OCI-M2 (cell line): ENCODE measurements at regions not wholly inside any gene's neighbourhood (a gene's known extent, or its start where the extent isn't known, plus 50 kb on each side); places are given as distances from the start of the nearest gene placed in this dataset.
"Not testable (repeated sequence)": the region's sequence is repeated elsewhere in the genome, so short reads cannot be mapped to it uniquely, and the experiment has no call there.

ENCODE experiments used
- DNase-seq: peaks from one replicate; lab custom pipeline; 2025; ENCODE audit not compliant: unreplicated experiment; lab: John Stamatoyannopoulos, UW

DNA sequence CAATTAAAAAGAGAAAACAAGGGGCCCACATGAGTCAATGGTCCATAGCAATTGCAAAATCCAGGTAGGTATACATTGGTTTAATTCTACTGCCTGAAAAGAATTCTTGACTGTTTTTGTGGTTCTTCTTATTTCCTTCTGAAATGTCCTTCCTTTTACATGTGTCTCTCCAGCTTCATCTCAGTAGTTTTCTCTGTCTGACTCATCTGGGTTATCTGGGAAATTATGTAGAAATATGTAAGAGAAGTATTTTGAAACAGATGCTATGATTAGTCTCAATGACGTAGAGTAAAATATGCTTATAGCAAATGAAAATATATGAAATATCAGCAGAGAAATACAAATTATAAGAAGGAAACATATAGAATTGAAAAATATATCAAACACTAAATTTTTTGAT lies 953.2 kb downstream of the BRINP3 start:
- DNase-seq: no peak

DNA sequence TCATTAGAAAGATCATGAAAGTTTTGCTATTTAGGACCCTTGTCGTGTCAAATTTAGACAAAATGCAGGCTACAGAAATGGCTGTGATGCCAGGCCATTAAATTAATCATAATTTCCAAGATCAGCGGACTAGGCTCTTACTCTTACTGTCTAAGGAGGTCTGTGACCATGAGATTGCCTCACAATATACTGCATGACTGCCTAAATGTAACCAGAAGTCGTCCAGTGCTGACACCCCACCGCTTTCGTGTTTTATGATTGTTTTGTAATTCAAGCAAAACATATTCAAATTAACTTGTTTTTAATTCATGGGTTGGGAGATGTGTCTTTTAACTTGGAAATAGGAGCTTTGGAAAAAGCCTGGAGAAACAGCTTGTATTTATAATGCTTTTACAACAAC lies 947.5 kb downstream of the BRINP3 start:
- no peak for DNase-seq

DNA sequence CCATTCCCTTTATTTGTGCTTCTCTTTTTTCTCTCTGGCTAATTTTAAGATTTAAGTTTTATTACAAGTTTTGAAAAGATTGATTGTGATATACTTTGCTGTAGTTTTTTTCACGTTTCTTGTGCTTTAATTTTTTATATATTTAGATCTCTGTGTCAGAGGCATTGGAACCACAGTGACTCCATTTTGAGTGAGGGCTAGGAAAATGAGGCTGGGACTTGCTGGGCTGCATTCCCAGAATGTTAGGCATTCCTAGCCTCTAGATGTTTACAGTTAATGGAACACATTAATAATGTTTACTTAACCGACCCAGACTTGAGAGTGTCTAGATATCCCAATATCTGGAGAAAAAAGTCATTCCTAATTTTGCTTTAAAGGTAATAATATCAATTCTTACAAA lies 939.4 kb downstream of the BRINP3 start:
- DNase-seq: no peak

DNA sequence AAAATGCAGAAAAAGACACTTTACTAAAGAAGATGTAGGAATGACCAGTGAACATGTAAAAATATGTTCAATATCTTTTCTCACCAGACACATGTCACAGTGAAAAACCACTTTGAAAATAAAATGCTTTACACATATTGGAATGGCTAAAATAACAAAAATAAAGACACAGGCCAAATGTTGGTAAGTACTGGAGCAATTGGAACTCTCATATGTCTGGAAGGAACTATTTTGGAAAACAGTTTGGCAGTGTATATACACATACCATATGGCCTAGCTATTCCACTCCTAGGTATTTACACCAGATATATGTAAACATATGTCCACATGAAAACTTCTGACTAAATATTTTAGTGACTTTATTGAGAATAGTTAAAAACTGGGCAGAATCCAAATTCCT lies 927.2 kb downstream of the BRINP3 start:
- DNase-seq: no peak

DNA sequence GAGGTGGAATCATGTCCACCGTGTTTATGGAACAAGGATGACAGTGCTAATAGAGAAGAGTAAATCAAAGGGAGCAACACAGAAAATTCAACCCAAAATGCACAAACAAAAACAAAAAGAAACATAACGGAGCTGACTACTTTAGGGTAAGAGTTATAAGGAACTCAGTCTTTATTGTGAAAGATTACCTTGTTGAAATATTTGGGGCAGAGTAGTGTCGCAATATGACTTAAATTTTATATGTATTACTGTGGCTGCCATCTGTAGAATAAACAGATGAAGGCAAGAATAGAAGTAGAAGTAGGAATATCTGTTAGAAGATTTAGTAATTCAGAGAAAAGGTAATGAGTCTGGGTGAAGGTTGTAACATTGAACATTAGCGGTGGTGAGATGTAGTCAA lies 913.9 kb downstream of the BRINP3 start:
- DNase-seq: no peak

DNA sequence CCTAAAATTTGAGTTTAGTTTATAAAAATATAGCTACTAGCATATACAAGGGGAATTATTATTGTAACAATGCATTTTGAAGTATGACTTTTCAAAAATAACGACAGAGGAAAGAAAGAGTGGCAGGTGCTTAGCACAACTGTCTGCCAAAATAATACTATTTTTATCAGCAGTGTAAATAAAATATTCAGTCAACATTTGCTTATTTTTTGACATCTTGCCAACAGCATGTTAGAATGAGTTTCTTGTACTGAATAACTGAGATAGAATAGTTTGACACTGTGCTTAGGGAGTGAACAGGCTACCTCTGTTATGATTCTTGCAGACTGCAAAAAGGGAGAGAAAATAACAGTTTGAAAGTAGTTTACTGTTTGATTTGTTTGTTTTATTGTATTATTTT lies 909.8 kb downstream of the BRINP3 start:
- DNase-seq: no peak

DNA sequence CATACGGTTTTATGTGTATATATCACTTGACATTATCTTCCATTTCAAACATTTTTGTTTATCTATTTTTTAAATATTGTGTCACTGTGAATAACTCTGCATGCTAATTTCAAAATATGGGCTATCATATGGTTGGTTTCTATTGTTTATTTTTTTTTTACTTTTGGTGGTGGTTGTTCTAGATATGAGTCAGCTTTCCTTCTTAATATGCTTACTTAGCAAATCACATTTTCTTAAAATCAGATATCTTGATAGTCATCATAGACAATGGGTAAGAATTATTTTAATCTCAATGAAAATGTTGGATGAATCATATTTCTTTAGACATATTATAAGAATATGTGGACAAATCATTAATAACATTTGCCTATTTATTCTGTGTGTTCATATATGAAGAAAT lies 881.5 kb downstream of the BRINP3 start:
- DNase-seq: no peak

DNA sequence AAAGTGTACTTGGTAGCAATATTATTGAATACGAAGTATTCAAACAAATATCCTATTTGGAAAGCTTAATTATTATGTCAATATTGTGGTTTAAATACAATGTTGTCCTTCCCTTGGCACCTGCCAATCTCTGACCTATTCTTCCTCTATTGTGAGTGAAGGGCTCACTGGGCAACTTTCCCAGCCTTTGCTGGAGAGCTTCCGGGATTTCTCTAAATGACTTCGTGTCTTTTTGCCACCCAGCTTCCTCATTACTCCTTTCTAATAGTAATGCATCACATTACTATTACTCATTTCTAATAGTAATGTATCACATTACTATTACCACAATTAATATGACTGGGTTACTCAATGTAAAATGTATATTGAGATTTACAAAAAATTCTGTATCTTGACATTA lies 880.6 kb downstream of the BRINP3 start:
- no peak for DNase-seq

DNA sequence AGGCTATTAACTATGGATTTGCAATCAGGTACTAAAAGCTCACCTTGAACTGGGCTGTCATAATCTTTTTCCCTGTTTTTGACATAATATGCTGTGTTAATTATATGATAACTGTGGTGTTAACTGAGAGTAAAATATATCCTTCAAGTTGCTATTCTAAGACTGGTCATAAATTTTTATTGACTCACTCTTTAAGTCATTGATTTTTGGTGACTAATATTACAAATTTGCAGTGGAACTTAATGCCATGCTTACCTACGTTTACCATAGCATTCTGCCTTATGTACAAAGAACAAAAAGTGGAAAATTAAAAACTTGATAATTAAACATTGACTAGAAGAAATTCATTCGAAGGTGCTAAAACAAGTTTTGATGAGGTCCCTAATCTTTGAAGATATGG lies 872.4 kb downstream of the BRINP3 start:
- no peak for DNase-seq

DNA sequence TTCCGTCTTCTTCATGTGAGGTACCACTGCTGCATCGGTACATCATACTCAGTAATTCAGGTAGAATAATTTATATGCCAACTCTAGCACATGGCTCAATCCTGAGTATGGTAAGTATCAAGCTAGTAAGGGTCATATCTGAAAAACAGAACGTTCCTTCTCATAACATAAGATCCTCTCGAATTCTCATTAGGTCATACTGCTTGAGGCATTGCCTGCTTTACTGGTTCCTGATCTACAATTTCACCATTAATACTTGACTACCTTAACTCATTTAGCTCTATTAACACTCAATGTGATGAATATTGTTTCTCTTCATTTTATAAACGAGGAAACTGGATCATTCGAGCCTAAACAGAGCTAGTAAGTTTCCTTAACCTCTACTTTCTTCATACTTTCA lies 871.6 kb downstream of the BRINP3 start:
- DNase-seq: no peak

DNA sequence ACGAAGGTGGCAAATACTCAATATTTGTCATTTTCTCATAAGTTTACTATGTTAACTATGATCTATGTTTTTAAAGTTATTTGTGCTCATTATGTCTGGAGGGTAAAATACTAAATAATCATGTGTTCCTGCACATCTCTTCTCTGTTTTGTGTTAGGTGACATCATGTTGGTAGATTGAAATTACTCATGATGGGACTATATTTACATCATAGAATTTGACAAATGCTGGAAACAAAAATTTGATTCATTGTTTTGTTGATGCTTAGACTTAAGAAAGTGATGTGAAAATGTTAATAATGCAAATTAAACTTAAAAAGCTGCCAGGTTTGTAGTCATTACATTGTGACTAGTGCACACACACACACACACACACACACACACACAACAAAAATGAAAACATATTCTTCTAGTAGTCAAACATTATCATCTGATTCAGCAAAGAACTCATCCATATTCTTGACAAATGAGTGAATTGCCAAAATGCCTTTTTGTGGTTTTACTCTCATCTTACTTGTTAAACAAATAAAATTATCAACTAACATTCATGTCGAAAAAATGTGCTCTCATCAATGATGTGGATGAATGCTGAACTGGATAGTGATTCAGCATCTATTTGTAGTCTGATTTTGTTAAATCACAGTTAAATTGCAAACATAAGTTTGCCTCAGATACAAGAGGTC lies 870.7 kb downstream of the BRINP3 start:
- no peak for DNase-seq

DNA sequence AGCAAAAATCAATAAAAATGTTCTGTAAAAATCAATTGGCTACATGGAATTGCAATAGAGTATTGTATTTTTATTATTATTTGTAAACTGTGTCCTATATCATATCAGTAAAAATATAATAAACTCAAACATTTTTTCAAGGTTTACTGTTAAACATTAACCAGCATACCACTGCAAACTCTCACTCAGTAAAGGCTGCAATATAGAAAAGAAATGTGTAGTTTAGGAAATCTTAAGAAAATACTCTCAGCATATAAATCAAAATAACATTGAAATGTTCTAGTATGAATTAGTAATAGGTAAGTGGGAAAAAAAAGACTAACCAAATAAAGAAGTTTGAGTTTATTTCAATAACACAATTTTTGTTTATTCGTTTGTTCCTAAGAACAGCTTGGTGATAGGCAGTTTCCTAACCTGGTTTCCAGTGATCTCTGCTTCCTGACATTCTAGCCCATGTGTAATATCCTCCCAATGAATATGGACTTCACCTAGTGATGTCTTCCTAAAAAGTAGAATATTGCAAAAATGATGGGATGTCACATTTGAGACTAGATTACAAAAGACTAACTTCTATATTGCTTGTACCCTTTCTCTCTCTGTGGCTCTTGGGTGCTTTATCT lies 870.1 kb downstream of the BRINP3 start:
- DNase-seq: no peak

DNA sequence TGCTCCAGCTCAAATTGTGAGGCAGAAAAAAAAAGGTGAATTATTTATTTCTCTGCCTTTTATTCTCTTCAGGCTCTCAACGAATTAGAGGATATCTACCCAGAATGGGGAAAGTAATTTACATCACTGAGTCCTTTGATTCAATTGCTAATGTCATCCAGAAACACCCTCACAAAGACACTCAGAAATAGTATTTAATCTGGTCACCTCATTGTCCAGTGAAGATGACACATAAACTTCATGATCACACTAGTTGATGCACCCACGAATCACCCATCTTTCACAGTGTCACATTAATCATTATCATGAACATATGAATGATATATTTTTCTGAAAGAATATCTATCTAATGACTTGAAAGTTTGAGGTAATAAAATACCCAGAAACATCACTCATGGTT lies 868.5 kb downstream of the BRINP3 start:
- no peak for DNase-seq

DNA sequence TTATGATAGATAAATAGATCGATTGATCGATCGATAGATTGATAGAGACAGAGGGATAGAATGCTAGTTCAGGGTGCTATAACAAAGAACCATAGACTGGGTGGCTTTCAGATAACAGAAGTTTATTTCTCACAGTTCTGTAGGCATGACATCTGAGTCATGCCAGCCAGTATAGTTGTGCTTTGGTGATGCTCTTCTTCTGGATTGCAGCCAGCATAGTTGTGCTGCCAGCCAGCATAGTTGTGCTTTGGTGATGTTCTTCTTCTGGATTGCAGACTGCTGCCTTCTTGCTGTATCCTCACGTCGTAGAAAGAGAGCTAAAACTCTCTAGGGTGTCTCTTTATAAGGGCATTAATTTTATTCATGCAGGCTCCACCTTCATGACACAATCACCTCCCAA lies 860.8 kb downstream of the BRINP3 start:
- no peak for DNase-seq

DNA sequence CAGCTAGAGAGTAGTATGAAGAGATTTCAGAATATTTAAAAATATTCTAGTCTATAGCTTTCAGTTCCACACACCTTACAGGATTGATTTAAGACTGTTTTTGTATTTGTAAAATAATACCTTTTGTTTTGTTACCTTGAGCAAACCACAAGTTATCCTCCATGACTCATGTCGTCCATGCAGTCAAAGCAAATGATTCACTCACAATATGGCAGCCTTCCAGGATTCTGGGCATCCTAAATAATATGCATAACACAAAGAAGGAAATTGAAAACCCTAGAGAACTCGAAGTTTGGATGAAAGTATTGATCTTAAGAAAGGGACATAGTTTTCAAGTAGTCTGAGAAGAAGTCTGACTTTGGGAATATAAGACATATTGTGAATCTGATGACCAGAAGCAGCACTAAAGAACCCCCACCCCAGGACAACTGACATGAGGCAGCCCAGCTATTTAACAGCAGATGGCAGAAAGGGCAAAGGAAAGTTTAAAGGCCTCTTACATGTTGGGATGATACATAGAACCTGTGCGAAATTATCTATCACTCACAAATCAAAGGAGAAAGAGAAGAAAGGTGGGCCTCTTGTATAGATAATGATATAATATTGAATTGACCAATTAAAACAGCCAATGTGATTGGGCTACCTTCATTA lies 857.9 kb downstream of the BRINP3 start:
- no peak for DNase-seq

DNA sequence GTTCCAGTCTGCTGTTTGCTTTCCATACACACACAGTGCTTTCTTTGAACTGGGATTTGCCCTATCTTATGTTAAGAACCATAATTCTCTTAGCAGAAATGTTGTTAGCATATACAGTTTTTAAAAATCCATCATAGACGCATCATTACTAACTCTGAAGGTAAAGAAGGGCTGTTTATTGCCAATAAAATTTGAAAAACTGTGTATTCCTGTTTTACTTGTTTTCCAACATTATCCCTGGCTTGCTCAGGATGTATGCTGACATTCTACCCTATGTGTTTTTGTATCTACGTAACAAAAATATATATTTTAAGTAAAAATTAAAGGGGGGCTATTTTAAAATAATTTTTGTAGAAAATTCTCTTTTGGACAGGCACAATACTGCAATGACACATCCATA lies 857.2 kb downstream of the BRINP3 start:
- no peak for DNase-seq

DNA sequence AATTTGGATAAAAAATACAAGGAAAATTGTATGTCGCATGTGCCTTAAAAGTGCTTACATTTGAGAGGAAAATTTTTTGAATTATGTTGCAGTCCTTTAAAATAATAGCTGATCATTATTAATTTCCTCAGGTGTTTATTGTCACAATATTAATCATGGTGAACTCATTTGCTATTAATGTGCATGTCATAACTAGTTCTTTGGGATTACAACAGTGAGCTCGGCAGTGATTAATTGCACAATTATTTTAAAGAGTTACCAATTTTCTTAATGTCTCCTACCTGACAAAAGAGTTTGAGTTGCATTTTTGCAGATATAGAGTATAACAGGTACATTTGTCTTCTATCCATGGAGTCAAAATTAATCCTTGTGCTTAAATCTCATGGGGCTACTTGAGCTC lies 854.3 kb downstream of the BRINP3 start:
- DNase-seq: no peak

DNA sequence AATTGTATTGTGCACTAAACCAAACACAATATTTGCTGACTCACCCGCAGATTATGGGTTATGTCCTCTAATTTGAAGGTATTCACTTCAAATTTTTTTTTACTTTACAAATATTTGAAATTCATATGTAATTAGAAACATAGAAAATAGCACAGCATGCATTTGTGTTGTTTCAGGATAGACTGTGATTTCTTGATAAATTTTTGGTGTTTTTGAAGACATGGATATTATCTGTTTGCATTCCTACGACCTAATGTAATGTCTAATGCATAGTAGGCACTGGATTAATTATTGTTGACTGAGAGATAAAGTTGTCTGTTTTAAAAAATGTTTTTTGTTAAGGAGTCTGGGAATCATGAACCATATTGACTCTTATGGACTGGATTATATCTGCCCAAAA lies 850.2 kb downstream of the BRINP3 start:
- no peak for DNase-seq

DNA sequence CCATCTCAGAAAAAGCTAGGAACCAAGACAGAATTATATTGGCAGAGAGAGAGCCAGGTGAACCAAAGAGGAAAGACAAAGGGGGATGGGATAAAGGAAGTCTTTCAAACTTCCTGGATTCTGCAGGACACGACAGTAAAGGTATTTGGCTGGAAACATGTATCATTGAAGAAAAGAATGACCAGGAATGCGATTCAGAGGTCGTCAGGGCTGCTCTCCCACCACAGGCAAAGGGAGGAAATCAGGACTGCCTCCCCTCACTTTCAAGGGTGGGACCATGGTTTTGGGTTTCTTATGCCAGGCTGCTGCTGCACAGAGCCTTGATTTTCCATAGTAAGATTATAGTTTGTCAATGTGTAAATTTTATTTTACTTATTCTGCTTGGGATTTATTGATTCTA lies 848.8 kb downstream of the BRINP3 start:
- no peak for DNase-seq

DNA sequence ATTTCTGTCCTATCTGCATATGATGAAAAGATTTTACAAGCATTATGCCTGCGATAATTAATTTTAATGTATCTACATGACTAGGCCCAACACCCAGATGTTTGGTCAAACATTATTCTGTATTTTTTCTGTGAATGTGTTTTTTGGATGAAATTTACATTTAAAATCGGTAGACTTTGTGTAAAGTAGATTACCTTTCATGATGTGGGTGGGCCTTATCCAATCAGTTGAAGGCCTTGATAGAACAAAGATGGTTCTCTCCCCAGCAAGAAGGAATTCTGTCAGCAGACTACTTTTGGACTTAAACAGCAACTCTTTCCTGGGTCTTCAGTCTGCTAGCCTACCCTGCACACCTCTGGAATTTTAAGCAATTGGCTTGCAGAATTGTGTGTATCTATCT lies 844.0 kb downstream of the BRINP3 start:
- no peak for DNase-seq

DNA sequence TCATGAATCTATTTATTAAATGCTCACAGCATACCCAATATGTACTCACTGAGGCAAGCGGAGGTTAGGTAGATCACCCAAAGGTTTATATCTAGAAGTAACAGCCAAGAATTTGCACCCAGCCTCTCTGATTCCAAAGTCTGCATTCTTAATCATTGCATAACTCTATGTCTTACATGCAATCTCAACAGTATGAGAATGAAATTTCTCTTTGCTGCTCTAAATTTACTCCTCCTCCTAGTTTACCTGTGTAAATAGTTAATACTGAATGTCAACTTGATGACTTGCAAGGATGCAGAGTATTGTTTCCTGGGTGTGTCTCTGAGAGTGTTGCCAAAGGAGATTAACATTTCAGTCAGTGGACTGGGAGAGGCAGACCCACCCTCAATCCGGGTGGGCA lies 840.6 kb downstream of the BRINP3 start:
- DNase-seq: no peak

DNA sequence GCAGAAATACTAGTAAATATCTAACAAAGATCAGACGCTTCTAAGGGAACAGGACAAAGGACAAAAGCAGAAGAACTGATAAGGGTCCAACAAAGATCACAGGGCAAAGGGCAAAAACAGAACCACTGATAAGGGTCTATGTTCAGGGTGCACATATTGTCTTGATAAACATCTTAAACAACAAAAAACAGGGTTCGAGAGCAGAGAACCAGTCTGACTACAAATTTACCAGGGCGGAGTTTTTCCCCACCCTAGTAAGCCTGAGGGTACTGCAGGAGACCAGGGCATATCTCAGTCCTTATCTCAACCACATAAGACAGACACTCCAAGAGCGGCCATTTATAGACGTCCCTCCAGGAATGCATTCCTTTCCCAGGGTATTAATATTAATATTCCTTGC lies 833.5 kb downstream of the BRINP3 start:
- DNase-seq: not testable (repeated sequence)

DNA sequence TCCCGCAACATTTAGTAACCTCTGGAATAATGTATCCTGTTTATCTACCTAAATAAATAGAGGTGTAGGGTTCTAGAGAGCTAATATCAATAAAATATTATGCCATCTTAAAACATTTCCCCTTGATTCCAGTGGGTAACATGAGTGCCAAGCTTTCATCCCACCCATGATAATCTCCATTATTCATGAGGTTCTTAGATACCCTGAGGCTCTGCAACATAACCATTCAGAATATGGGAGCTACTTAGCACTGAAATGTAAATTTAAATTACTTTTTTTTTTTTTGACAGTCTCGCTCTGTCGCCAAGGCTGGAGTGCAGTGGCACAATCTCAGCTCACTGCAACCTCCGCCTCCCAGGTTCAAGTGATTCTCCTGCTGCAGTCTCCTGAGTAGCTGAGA lies 832.7 kb downstream of the BRINP3 start:
- DNase-seq: no peak
